ENCODE measurements at regions not wholly inside any gene's neighbourhood (a gene's known extent, or its start where the extent isn't known, plus 50 kb on each side); places are given as distances from the start of the nearest gene placed in this dataset.

DNA sequence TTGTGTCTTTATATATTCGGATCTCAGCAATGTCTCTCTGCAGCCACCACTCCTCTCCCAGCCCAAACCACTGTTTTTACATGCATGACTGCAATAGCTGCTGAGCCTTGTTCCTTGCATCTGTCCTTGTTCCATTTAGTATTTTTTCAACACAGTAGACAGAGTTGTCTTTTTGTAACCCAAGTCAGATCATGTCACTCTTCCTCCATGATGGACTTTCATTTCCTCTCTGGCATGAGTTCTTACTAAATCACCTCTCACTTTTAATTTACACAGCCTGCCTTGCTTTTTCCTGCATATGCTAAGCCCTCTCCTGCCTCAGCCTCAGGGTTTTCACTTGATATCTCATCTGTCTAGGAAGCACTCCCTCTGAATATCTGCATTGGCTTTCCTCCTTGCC is 353.2 kb downstream of the HGF start:
- no peak overlapping the region for H3K27ac ChIP-seq (ENCODE audit: extremely low read depth, low read depth, low read length)
- no peaks in the 10 kb centered on the region for H3K36me3 ChIP-seq (ENCODE audit: control insufficient read depth in 2 of 2, insufficient read depth in 1 of 2, low read length in 2 of 2)
- H3K4me3 ChIP-seq (ENCODE audit: low read depth, low read length): no peak overlapping the region
- ChIA-PET CTCF (no interaction called here), POLR2A (no interaction called here)
- no peaks in the 10 kb centered on the region for H3K4me1 ChIP-seq (ENCODE audit: control insufficient read depth, insufficient read depth, low read length)
- no peak for TF ChIP-seq ZNF169 (tag by site-specific recombination; IDR thresholded peaks at IDR 0.05)
- no peak for TF ChIP-seq ZNF549 (tag by site-specific recombination; IDR thresholded peaks at IDR 0.05)
- TF ChIP-seq ZFHX2 (tag by site-specific recombination; conservative IDR thresholded peaks at IDR 0.05): no peak
- no peaks in the 10 kb centered on the region for H3K9me3 ChIP-seq (ENCODE audit: control insufficient read depth, insufficient read depth, low read depth, low read length)

DNA sequence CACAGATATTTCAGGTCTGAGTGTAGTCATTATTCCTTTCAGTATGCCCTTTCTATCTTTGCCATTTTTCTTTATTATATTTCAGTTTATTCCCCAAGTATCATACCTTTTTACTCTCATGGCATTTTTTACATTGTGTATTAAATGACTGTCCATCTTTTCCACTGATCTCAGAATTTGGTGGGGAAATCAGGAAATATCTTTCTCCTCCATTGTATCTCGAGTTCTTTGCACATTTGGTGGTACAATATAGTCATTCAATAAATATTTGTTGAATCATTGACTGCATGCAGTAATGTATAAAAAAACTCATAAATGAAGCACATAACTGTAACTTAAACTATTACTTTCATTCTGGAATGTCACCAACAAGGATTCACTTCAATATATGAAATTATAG is 354.7 kb downstream of the HGF start:
- ChIA-PET CTCF (no interaction called here), POLR2A (no interaction called here)
- H3K36me3 ChIP-seq (ENCODE audit: control insufficient read depth in 2 of 2, insufficient read depth in 1 of 2, low read length in 2 of 2): no peaks in the 10 kb centered on the region
- no peak overlapping the region for H3K27ac ChIP-seq (ENCODE audit: extremely low read depth, low read depth, low read length)
- H3K9me3 ChIP-seq (ENCODE audit: control insufficient read depth, insufficient read depth, low read depth, low read length): no peaks in the 10 kb centered on the region
- TF ChIP-seq TCF7L2 (IDR thresholded peaks at IDR 0.05; ENCODE audit: borderline replicate concordance, low read depth, low read length): no peak
- no peak overlapping the region for H3K4me3 ChIP-seq (ENCODE audit: low read depth, low read length)
- H3K4me1 ChIP-seq (ENCODE audit: control insufficient read depth, insufficient read depth, low read length): peaks cover 5% of the 10 kb centered on the region; the same call in 1 of the 2 replicates

DNA sequence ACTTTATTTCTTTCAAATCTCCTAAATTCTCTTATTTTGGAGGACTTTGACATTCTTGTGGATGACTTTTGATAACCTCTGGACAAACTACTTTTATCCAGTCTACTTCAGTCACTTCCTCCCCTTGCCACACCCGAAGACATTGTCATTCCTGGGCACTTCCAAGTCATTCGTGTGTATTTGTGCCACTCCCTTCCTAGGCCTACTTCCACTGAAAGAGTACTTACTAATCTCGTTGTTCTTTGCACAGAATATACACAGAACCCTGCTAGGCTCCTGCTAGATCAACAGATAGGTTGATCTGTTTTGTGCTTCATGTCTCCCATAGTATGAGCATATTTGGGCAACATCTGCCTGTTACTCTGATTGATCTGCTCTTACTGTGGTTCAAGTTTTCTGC is 355.4 kb downstream of the HGF start:
- Histone ChIP-seq H3K9me3 (ENCODE audit: control insufficient read depth, insufficient read depth, low read depth, low read length) (no peaks in the 10 kb centered on the region), H3K27ac (ENCODE audit: extremely low read depth, low read depth, low read length) (no peak overlapping the region), H3K4me3 (ENCODE audit: low read depth, low read length) (no peak overlapping the region), H3K36me3 (ENCODE audit: control insufficient read depth in 2 of 2, insufficient read depth in 1 of 2, low read length in 2 of 2) (no peaks in the 10 kb centered on the region), H3K4me1 (ENCODE audit: control insufficient read depth, insufficient read depth, low read length) (peaks cover 5% of the 10 kb centered on the region; the same call in 1 of the 2 replicates)
- TF ChIP-seq ZFHX2 (tag by site-specific recombination; conservative IDR thresholded peaks at IDR 0.05) (no peak), EGR2 (tag by site-specific recombination; IDR thresholded peaks at IDR 0.05; ENCODE audit: low read depth) (no peak), MEIS1 (CRISPR knock-in tag; IDR thresholded peaks at IDR 0.05; ENCODE audit: borderline replicate concordance) (no peak), ZNF660 (tag by site-specific recombination; IDR thresholded peaks at IDR 0.05) (no peak), ZNF292 (tag by site-specific recombination; IDR thresholded peaks at IDR 0.05; ENCODE audit: borderline replicate concordance, low read depth) (no peak), SCRT2 (tag by site-specific recombination; IDR thresholded peaks at IDR 0.05) (no peak), ZNF768 (tag by site-specific recombination; IDR thresholded peaks at IDR 0.05) (no peak), ZNF629 (tag by site-specific recombination; IDR thresholded peaks at IDR 0.05) (no peak), SP3 (tag by site-specific recombination; IDR thresholded peaks at IDR 0.05) (no peak), ZNF23 (tag by site-specific recombination; IDR thresholded peaks at IDR 0.05; ENCODE audit: borderline replicate concordance) (no peak), ZNF133 (tag by site-specific recombination; IDR thresholded peaks at IDR 0.05) (no peak), ZNF324 (tag by site-specific recombination; IDR thresholded peaks at IDR 0.05) (no peak), ZNF473 (tag by site-specific recombination; IDR thresholded peaks at IDR 0.05) (no peak), MZF1 (tag by site-specific recombination; IDR thresholded peaks at IDR 0.05; ENCODE audit: borderline replicate concordance) (no peak), TRIM28 (IDR thresholded peaks at IDR 0.05; ENCODE audit: borderline replicate concordance, low read length) (no peak)
- TF ChIP-seq, protein P1, sequence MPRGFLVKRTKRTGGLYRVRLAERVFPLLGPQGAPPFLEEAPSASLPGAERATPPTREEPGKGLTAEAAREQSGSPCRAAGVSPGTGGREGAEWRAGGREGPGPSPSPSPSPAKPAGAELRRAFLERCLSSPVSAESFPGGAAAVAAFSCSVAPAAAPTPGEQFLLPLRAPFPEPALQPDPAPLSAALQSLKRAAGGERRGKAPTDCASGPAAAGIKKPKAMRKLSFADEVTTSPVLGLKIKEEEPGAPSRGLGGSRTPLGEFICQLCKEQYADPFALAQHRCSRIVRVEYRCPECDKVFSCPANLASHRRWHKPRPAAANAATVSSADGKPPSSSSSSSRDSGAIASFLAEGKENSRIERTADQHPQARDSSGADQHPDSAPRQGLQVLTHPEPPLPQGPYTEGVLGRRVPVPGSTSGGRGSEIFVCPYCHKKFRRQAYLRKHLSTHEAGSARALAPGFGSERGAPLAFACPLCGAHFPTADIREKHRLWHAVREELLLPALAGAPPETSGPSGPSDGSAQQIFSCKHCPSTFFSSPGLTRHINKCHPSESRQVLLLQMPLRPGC (tag by site-specific recombination; IDR thresholded peaks at IDR 0.05): no peak
- TF ChIP-seq, protein P2, sequence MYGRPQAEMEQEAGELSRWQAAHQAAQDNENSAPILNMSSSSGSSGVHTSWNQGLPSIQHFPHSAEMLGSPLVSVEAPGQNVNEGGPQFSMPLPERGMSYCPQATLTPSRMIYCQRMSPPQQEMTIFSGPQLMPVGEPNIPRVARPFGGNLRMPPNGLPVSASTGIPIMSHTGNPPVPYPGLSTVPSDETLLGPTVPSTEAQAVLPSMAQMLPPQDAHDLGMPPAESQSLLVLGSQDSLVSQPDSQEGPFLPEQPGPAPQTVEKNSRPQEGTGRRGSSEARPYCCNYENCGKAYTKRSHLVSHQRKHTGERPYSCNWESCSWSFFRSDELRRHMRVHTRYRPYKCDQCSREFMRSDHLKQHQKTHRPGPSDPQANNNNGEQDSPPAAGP (tag by site-specific recombination; IDR thresholded peaks at IDR 0.05): no peak
- TF ChIP-seq, protein P3, sequence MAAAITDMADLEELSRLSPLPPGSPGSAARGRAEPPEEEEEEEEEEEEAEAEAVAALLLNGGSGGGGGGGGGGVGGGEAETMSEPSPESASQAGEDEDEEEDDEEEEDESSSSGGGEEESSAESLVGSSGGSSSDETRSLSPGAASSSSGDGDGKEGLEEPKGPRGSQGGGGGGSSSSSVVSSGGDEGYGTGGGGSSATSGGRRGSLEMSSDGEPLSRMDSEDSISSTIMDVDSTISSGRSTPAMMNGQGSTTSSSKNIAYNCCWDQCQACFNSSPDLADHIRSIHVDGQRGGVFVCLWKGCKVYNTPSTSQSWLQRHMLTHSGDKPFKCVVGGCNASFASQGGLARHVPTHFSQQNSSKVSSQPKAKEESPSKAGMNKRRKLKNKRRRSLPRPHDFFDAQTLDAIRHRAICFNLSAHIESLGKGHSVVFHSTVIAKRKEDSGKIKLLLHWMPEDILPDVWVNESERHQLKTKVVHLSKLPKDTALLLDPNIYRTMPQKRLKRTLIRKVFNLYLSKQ (tag by site-specific recombination; IDR thresholded peaks at IDR 0.05; ENCODE audit: borderline replicate concordance): no peak
- TF ChIP-seq, protein P4, sequence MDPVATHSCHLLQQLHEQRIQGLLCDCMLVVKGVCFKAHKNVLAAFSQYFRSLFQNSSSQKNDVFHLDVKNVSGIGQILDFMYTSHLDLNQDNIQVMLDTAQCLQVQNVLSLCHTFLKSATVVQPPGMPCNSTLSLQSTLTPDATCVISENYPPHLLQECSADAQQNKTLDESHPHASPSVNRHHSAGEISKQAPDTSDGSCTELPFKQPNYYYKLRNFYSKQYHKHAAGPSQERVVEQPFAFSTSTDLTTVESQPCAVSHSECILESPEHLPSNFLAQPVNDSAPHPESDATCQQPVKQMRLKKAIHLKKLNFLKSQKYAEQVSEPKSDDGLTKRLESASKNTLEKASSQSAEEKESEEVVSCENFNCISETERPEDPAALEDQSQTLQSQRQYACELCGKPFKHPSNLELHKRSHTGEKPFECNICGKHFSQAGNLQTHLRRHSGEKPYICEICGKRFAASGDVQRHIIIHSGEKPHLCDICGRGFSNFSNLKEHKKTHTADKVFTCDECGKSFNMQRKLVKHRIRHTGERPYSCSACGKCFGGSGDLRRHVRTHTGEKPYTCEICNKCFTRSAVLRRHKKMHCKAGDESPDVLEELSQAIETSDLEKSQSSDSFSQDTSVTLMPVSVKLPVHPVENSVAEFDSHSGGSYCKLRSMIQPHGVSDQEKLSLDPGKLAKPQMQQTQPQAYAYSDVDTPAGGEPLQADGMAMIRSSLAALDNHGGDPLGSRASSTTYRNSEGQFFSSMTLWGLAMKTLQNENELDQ (tag by site-specific recombination; IDR thresholded peaks at IDR 0.05; ENCODE audit: low read depth): no peak
- CTCF ChIA-PET: interaction anchor here (0.5 kb wide), 1 partner anchor 982 kb away, joined by 3 read pairs; no protein-coding TSS in a partner anchor
- POLR2A ChIA-PET: no interaction called here
